ENCODE measurements at regions not wholly inside any gene's neighbourhood (a gene's known extent, or its start where the extent isn't known, plus 50 kb on each side); places are given as distances from the start of the nearest gene placed in this dataset.

- TF ChIP-seq, protein P1, sequence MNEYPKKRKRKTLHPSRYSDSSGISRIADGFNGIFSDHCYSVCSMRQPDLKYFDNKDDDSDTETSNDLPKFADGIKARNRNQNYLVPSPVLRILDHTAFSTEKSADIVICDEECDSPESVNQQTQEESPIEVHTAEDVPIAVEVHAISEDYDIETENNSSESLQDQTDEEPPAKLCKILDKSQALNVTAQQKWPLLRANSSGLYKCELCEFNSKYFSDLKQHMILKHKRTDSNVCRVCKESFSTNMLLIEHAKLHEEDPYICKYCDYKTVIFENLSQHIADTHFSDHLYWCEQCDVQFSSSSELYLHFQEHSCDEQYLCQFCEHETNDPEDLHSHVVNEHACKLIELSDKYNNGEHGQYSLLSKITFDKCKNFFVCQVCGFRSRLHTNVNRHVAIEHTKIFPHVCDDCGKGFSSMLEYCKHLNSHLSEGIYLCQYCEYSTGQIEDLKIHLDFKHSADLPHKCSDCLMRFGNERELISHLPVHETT (tag by site-specific recombination; IDR thresholded peaks at IDR 0.05), result no peak
Observed at GRCh38 chr12:69163681-69164362, 75.5 kb upstream of the CPSF6 start (continued).

GRCh38 chr12:69167648-69168165 is 71.7 kb upstream of the CPSF6 start:
- Histone ChIP-seq H3K4me1 (ENCODE audit: control insufficient read depth, insufficient read depth, low read length) (no peaks in the 10 kb centered on the region), H3K9me3 (ENCODE audit: control insufficient read depth, insufficient read depth, low read depth, low read length) (no peaks in the 10 kb centered on the region), H3K36me3 (ENCODE audit: control insufficient read depth in 2 of 2, insufficient read depth in 1 of 2, low read length in 2 of 2) (no peaks in the 10 kb centered on the region), H3K4me3 (ENCODE audit: low read depth, low read length) (no peak overlapping the region), H3K27ac (ENCODE audit: extremely low read depth, low read depth, low read length) (no peak overlapping the region)
- ChIA-PET POLR2A (no interaction called here), CTCF (interaction anchor here (0.9 to 1.9 kb wide), 2 partner anchors 11 to 98 kb away, joined by 3 to 11 read pairs; no protein-coding TSS in a partner anchor)
- no peak for TF ChIP-seq ZNF121 (tag by site-specific recombination; IDR thresholded peaks at IDR 0.05)
- no peak for TF ChIP-seq PRDM4 (tag by site-specific recombination; IDR thresholded peaks at IDR 0.05)
- no peak for TF ChIP-seq GLIS2 (tag by site-specific recombination; IDR thresholded peaks at IDR 0.05)
- no peak for TF ChIP-seq ZEB2 (tag by site-specific recombination; IDR thresholded peaks at IDR 0.05)
- TF ChIP-seq ZNF768 (tag by site-specific recombination; IDR thresholded peaks at IDR 0.05), result no peak
- TF ChIP-seq REST (tag by site-specific recombination; IDR thresholded peaks at IDR 0.05), result no peak
- no peak for TF ChIP-seq ZNF843 (tag by site-specific recombination; IDR thresholded peaks at IDR 0.05)
- TF ChIP-seq HOXA7 (CRISPR knock-in tag; IDR thresholded peaks at IDR 0.05; ENCODE audit: borderline replicate concordance), result no peak
- TF ChIP-seq ZNF837 (tag by site-specific recombination; IDR thresholded peaks at IDR 0.05), result no peak
- TF ChIP-seq, protein P2, sequence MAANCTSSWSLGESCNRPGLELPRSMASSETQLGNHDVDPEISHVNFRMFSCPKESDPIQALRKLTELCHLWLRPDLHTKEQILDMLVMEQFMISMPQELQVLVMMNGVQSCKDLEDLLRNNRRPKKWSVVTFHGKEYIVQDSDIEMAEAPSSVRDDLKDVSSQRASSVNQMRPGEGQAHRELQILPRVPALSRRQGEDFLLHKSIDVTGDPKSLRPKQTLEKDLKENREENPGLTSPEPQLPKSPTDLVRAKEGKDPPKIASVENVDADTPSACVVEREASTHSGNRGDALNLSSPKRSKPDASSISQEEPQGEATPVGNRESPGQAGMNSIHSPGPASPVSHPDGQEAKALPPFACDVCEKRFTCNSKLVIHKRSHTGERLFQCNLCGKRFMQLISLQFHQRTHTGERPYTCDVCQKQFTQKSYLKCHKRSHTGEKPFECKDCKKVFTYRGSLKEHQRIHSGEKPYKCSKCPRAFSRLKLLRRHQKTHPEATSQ (tag by site-specific recombination; IDR thresholded peaks at IDR 0.05), result no peak
- TF ChIP-seq, protein P3, sequence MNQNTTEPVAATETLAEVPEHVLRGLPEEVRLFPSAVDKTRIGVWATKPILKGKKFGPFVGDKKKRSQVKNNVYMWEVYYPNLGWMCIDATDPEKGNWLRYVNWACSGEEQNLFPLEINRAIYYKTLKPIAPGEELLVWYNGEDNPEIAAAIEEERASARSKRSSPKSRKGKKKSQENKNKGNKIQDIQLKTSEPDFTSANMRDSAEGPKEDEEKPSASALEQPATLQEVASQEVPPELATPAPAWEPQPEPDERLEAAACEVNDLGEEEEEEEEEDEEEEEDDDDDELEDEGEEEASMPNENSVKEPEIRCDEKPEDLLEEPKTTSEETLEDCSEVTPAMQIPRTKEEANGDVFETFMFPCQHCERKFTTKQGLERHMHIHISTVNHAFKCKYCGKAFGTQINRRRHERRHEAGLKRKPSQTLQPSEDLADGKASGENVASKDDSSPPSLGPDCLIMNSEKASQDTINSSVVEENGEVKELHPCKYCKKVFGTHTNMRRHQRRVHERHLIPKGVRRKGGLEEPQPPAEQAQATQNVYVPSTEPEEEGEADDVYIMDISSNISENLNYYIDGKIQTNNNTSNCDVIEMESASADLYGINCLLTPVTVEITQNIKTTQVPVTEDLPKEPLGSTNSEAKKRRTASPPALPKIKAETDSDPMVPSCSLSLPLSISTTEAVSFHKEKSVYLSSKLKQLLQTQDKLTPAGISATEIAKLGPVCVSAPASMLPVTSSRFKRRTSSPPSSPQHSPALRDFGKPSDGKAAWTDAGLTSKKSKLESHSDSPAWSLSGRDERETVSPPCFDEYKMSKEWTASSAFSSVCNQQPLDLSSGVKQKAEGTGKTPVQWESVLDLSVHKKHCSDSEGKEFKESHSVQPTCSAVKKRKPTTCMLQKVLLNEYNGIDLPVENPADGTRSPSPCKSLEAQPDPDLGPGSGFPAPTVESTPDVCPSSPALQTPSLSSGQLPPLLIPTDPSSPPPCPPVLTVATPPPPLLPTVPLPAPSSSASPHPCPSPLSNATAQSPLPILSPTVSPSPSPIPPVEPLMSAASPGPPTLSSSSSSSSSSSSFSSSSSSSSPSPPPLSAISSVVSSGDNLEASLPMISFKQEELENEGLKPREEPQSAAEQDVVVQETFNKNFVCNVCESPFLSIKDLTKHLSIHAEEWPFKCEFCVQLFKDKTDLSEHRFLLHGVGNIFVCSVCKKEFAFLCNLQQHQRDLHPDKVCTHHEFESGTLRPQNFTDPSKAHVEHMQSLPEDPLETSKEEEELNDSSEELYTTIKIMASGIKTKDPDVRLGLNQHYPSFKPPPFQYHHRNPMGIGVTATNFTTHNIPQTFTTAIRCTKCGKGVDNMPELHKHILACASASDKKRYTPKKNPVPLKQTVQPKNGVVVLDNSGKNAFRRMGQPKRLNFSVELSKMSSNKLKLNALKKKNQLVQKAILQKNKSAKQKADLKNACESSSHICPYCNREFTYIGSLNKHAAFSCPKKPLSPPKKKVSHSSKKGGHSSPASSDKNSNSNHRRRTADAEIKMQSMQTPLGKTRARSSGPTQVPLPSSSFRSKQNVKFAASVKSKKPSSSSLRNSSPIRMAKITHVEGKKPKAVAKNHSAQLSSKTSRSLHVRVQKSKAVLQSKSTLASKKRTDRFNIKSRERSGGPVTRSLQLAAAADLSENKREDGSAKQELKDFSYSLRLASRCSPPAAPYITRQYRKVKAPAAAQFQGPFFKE (tag by site-specific recombination; IDR thresholded peaks at IDR 0.05; ENCODE audit: borderline replicate concordance), result no peak
- no peak for TF ChIP-seq YY2 (tag by site-specific recombination; IDR thresholded peaks at IDR 0.05)
- TF ChIP-seq ZNF792 (tag by site-specific recombination; IDR thresholded peaks at IDR 0.05), result no peak
- no peak for TF ChIP-seq ZNF140 (tag by site-specific recombination; IDR thresholded peaks at IDR 0.05)
- TF ChIP-seq GLI2 (tag by site-specific recombination; IDR thresholded peaks at IDR 0.05; ENCODE audit: borderline replicate concordance, low read depth), result no peak
- no peak for TF ChIP-seq SALL2 (tag by site-specific recombination; IDR thresholded peaks at IDR 0.05; ENCODE audit: borderline replicate concordance)
- TF ChIP-seq CTCF (tag by site-specific recombination; IDR thresholded peaks at IDR 0.05), result no peak

Data from HEK293 (cell line).